OCI-LY1 (cell line): ENCODE measurements at regions not wholly inside any gene's neighbourhood (a gene's known extent, or its start where the extent isn't known, plus 50 kb on each side); places are given as distances from the start of the nearest gene placed in this dataset.
A peak's percentile ranks its signal among the peaks of the same experiment; 100 is the strongest.
"Not testable (repeated sequence)": the region's sequence is repeated elsewhere in the genome, so short reads cannot be mapped to it uniquely, and the experiment has no call there.

Experiments used
- H2AFZ ChIP-seq: fragments of 200-600 bp; sonication (generic), shearing (Covaris generic); 2 replicates; pipeline ENCODE4 v1.6.0; 2014; ENCODE audit warnings: antibody characterized with exemption, mild to moderate bottlenecking, low read length
- H3F3A ChIP-seq: fragments of 200-600 bp; sonication (generic), shearing (Covaris generic); 2 replicates; pipeline ENCODE4 v1.6.0; 2014; ENCODE audit warnings: mild to moderate bottlenecking, antibody characterized with exemption, low read length, moderate library complexity; ENCODE audit not compliant: insufficient read depth
- H3K27ac ChIP-seq: fragments of 200-600 bp; sonication (generic); 2 replicates; pipeline ENCODE4 v1.5.1; 2014; ENCODE audit warnings: low read length, mixed run types, mild to moderate bottlenecking, low read depth; ENCODE audit not compliant: poor library complexity, severe bottlenecking
- H3K27me3 ChIP-seq: fragments of 200-600 bp; sonication (generic); 2 replicates; pipeline ENCODE4 v1.6.0; 2014; ENCODE audit warnings: antibody characterized with exemption, mild to moderate bottlenecking, low read length, moderate library complexity; ENCODE audit not compliant: insufficient read depth
- H3K36me3 ChIP-seq: fragments of 200-600 bp; sonication (generic); 2 replicates; pipeline ENCODE4 v1.6.1; 2014; ENCODE audit warnings: mild to moderate bottlenecking, antibody characterized with exemption, low read length, moderate library complexity, mixed read lengths; ENCODE audit not compliant: insufficient read depth
- H3K4me1 ChIP-seq: fragments of 200-600 bp; sonication (generic); 2 replicates; pipeline ENCODE4 v1.5.1; 2014; ENCODE audit warnings: mild to moderate bottlenecking, low read length, moderate library complexity; ENCODE audit not compliant: insufficient read depth, severe bottlenecking
- H3K4me2 ChIP-seq: fragments of 200-600 bp; sonication (generic), shearing (Covaris generic); 2 replicates; pipeline ENCODE4 v1.6.1; 2014; ENCODE audit warnings: low read length
- H3K4me3 ChIP-seq: fragments of 200-600 bp; sonication (generic); 2 replicates; pipeline ENCODE4 v1.5.1; 2014; ENCODE audit warnings: low read length, low read depth, mild to moderate bottlenecking, mixed read lengths; ENCODE audit not compliant: poor library complexity, severe bottlenecking
- H3K79me2 ChIP-seq: fragments of 200-600 bp; shearing (Covaris generic); 2 replicates; pipeline ENCODE4 v1.6.1; 2016; ENCODE audit warnings: mixed run types, low read length, mixed read lengths; ENCODE audit not compliant: insufficient read depth
- H3K9ac ChIP-seq: fragments of 200-600 bp; sonication (generic), shearing (Covaris generic); 2 replicates; pipeline ENCODE4 v1.6.1; 2014; ENCODE audit warnings: mild to moderate bottlenecking, low read length, mixed read lengths
- H3K9me2 ChIP-seq: fragments of 200-600 bp; sonication (generic), shearing (Covaris generic); 2 replicates; pipeline ENCODE4 v1.6.1; 2014; ENCODE audit warnings: low read depth, mild to moderate bottlenecking, low read length, mixed read lengths
- H3K9me3 ChIP-seq: fragments of 200-600 bp; shearing (Covaris generic); 2 replicates; pipeline ENCODE4 v1.6.1; 2014; ENCODE audit warnings: low read length, mixed read lengths
- H4K20me1 ChIP-seq: fragments of 200-600 bp; sonication (generic), shearing (Covaris generic); 2 replicates; pipeline ENCODE4 v1.6.0; 2016; ENCODE audit warnings: mild to moderate bottlenecking, low read length; ENCODE audit not compliant: insufficient read depth
- CTCF ChIP-seq: fragments of 200-600 bp; sonication (generic), shearing (Covaris generic); IDR thresholded peaks from 2 replicates; pipeline ENCODE4 v1.5.1; 2017; ENCODE audit warnings: mild to moderate bottlenecking, antibody characterized with exemption, low read length, moderate library complexity, mixed read lengths
- EZH2 ChIP-seq: fragments of 200-600 bp; sonication (generic), shearing (Covaris generic); IDR thresholded peaks from 2 replicates; pipeline ENCODE4 v1.8.0; 2017; ENCODE audit warnings: borderline replicate concordance, mixed run types, mild to moderate bottlenecking, antibody characterized with exemption, low read length, moderate library complexity, mixed read lengths

- not testable (repeated sequence) for H3K36me3 ChIP-seq, H3K79me2 ChIP-seq, H3F3A ChIP-seq, H3K27ac ChIP-seq, H3K9me3 ChIP-seq, H3K4me2 ChIP-seq, H4K20me1 ChIP-seq, H3K9ac ChIP-seq, H3K9me2 ChIP-seq, H3K4me3 ChIP-seq, H2AFZ ChIP-seq, H3K27me3 ChIP-seq, H3K4me1 ChIP-seq
Observed at GRCh38 chr14:105621479-105622328, 95.3 kb downstream of the TMEM121 start.

GRCh38 chr14:105622329-105622955 is 96.1 kb downstream of the TMEM121 start:
- Histone ChIP-seq H3K9me2 (no peaks in the 10 kb centered on the region), H3K27me3 (0 out of 2 replicates have a peak, but pooled peaks cover under 1% of the 10 kb centered on the region), H3K9ac (no peak overlapping the region), H3K27ac (no peak overlapping the region), H3K4me3 (no peak overlapping the region), H2AFZ (no peak overlapping the region), H3K4me1 (peaks cover 11% of the 10 kb centered on the region), H3F3A (no peaks in the 10 kb centered on the region), H4K20me1 (no peaks in the 10 kb centered on the region), H3K9me3 (no peaks in the 10 kb centered on the region), H3K79me2 (no peaks in the 10 kb centered on the region), H3K36me3 (no peaks in the 10 kb centered on the region), H3K4me2 (no peak overlapping the region)
- TF ChIP-seq CTCF (no peak), EZH2 (no peak)

GRCh38 chr14:105623178-105623577 is 96.8 kb downstream of the TMEM121 start:
- not testable (repeated sequence) for H3K9ac ChIP-seq, H3K4me3 ChIP-seq, H3K9me3 ChIP-seq, H3K9me2 ChIP-seq, H3K27ac ChIP-seq, H3K36me3 ChIP-seq, H3F3A ChIP-seq, H3K27me3 ChIP-seq, H3K4me2 ChIP-seq, H4K20me1 ChIP-seq, H2AFZ ChIP-seq, H3K79me2 ChIP-seq
- H3K4me1 ChIP-seq, result peaks cover 12% of the 10 kb centered on the region

GRCh38 chr14:105624346-105624745 is 98.0 kb downstream of the TMEM121 start:
- not testable (repeated sequence) for H3K9ac ChIP-seq, H3K36me3 ChIP-seq, H3F3A ChIP-seq, H3K27me3 ChIP-seq, H3K9me2 ChIP-seq, H3K4me3 ChIP-seq, H3K4me2 ChIP-seq, H3K27ac ChIP-seq, H3K79me2 ChIP-seq, H2AFZ ChIP-seq, H3K9me3 ChIP-seq, H4K20me1 ChIP-seq
- peaks cover 12% of the 10 kb centered on the region for H3K4me1 ChIP-seq

- not testable (repeated sequence) for H3K9me3 ChIP-seq, H3K9me2 ChIP-seq, H4K20me1 ChIP-seq, H3K4me2 ChIP-seq, H3K36me3 ChIP-seq, H3K79me2 ChIP-seq, H3K9ac ChIP-seq, H3K27me3 ChIP-seq, H2AFZ ChIP-seq, H3K27ac ChIP-seq, H3F3A ChIP-seq, H3K4me3 ChIP-seq
- H3K4me1 ChIP-seq, result peaks cover 12% of the 10 kb centered on the region
Observed at GRCh38 chr14:105624749-105625434, 98.5 kb downstream of the TMEM121 start.

GRCh38 chr14:105625448-105625847 is 99.1 kb downstream of the TMEM121 start:
- H3K27ac ChIP-seq, result peak overlapping the region; percentile 65
- H3K4me2 ChIP-seq, H3K36me3 ChIP-seq, H3K27me3 ChIP-seq, H3K9me3 ChIP-seq, H3F3A ChIP-seq, H3K79me2 ChIP-seq, H3K4me3 ChIP-seq, H4K20me1 ChIP-seq, H3K9ac ChIP-seq, H2AFZ ChIP-seq, H3K9me2 ChIP-seq: not testable (repeated sequence)
- H3K4me1 ChIP-seq, result peaks cover 12% of the 10 kb centered on the region
